ENCODE measurements at regions not wholly inside any gene's neighbourhood (a gene's known extent, or its start where the extent isn't known, plus 50 kb on each side); places are given as distances from the start of the nearest gene placed in this dataset.
A peak's percentile ranks its signal among the peaks of the same experiment; 100 is the strongest.

DNA sequence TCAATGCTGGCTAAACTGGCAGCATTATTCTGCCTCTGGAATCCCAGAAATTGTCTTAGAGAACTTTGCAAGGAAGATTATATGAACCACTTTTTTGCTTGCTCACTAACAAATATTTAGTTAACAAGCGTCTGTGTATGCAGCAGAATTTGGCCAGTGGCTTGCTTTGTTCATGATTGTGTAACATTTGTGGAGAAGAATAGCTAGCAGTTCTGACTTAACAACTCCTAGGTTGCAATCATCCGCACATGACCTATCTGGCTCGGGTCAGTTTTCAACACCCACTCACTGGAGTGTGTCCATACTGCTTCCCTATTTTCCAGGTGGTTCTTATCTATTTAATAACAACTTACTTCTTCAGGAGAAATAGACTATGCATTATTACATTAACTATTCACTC is 98.5 kb downstream of the SNX18 start:
- Histone ChIP-seq H3K4me2 (ENCODE audit: extremely low read depth, insufficient read depth, low read length) (no peak overlapping the region), H3K9ac (ENCODE audit: insufficient read depth, low read length) (no peak overlapping the region), H3K27ac (ENCODE audit: insufficient read depth, low read length) (no peak overlapping the region), H3K27me3 (ENCODE audit: control insufficient read depth, insufficient read depth, low read length) (no peaks in the 10 kb centered on the region), H2AFZ (ENCODE audit: low read length) (no peak overlapping the region), H3K9me3 (ENCODE audit: control insufficient read depth, insufficient read depth, low read depth, low read length) (no peaks in the 10 kb centered on the region), H3K79me2 (ENCODE audit: control insufficient read depth, insufficient read depth, low read length) (no peaks in the 10 kb centered on the region), H3K4me1 (ENCODE audit: control insufficient read depth, extremely low read depth, insufficient read depth, low read length) (no peaks in the 10 kb centered on the region), H3K36me3 (ENCODE audit: control insufficient read depth, insufficient read depth, low read length) (no peaks in the 10 kb centered on the region), H3K4me3 (replicated peaks in 1 of 4; ENCODE audit: control extremely low read depth in 1 of 4, insufficient read depth in 1 of 4, low read depth in 3 of 4, low read length in 4 of 4) (no peak overlapping the region), H4K20me1 (ENCODE audit: control insufficient read depth, extremely low read depth, insufficient read depth, low read length) (no peaks in the 10 kb centered on the region)
- DNase-seq (ENCODE audit: low read depth in 2 of 2) = peak; percentile 72 to 88
- TF ChIP-seq, protein P1, sequence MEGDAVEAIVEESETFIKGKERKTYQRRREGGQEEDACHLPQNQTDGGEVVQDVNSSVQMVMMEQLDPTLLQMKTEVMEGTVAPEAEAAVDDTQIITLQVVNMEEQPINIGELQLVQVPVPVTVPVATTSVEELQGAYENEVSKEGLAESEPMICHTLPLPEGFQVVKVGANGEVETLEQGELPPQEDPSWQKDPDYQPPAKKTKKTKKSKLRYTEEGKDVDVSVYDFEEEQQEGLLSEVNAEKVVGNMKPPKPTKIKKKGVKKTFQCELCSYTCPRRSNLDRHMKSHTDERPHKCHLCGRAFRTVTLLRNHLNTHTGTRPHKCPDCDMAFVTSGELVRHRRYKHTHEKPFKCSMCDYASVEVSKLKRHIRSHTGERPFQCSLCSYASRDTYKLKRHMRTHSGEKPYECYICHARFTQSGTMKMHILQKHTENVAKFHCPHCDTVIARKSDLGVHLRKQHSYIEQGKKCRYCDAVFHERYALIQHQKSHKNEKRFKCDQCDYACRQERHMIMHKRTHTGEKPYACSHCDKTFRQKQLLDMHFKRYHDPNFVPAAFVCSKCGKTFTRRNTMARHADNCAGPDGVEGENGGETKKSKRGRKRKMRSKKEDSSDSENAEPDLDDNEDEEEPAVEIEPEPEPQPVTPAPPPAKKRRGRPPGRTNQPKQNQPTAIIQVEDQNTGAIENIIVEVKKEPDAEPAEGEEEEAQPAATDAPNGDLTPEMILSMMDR (conservative IDR thresholded peaks at IDR 0.05 in 1 of 2, IDR thresholded peaks at IDR 0.05 in 1 of 2; ENCODE audit: low read depth in 1 of 2, low read length in 2 of 2) = no peak
- TF ChIP-seq EZH2 (IDR thresholded peaks at IDR 0.05; ENCODE audit: low read length, missing control alignments) = no peak

DNA sequence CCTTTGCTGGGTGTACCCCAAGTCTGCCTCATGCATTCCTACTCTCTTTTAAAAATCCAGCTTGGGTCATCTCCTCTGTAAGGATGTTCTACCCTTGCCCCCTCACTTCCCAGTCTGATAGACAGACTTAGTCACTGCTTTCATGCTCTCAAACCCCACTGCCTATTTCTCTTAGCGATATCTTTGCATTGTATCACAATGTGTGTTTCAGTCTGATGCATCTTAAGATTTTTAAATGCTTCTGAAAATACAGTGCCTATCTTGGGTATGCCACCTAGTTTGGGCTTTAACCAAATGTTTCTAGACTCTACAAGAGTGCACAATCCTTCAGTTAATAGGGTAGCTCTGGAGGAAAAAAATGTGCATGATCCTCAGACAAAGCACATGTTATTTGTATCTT is 97.8 kb downstream of the SNX18 start:
- Histone ChIP-seq H3K4me2 (ENCODE audit: extremely low read depth, insufficient read depth, low read length) (no peak overlapping the region), H3K4me3 (replicated peaks in 1 of 4; ENCODE audit: control extremely low read depth in 1 of 4, insufficient read depth in 1 of 4, low read depth in 3 of 4, low read length in 4 of 4) (no peak overlapping the region), H3K79me2 (ENCODE audit: control insufficient read depth, insufficient read depth, low read length) (no peaks in the 10 kb centered on the region), H4K20me1 (ENCODE audit: control insufficient read depth, extremely low read depth, insufficient read depth, low read length) (no peaks in the 10 kb centered on the region), H3K36me3 (ENCODE audit: control insufficient read depth, insufficient read depth, low read length) (no peaks in the 10 kb centered on the region), H3K9me3 (ENCODE audit: control insufficient read depth, insufficient read depth, low read depth, low read length) (no peaks in the 10 kb centered on the region), H3K27ac (ENCODE audit: insufficient read depth, low read length) (no peak overlapping the region), H3K9ac (ENCODE audit: insufficient read depth, low read length) (no peak overlapping the region), H3K27me3 (ENCODE audit: control insufficient read depth, insufficient read depth, low read length) (no peaks in the 10 kb centered on the region), H3K4me1 (ENCODE audit: control insufficient read depth, extremely low read depth, insufficient read depth, low read length) (peaks cover 2% of the 10 kb centered on the region), H2AFZ (ENCODE audit: low read length) (no peak overlapping the region)
- no peak for DNase-seq (ENCODE audit: low read depth in 2 of 2)
- TF ChIP-seq, protein P1 (conservative IDR thresholded peaks at IDR 0.05 in 1 of 2, IDR thresholded peaks at IDR 0.05 in 1 of 2; ENCODE audit: low read depth in 1 of 2, low read length in 2 of 2) = no peak
- no peak for TF ChIP-seq EZH2 (IDR thresholded peaks at IDR 0.05; ENCODE audit: low read length, missing control alignments)

DNA sequence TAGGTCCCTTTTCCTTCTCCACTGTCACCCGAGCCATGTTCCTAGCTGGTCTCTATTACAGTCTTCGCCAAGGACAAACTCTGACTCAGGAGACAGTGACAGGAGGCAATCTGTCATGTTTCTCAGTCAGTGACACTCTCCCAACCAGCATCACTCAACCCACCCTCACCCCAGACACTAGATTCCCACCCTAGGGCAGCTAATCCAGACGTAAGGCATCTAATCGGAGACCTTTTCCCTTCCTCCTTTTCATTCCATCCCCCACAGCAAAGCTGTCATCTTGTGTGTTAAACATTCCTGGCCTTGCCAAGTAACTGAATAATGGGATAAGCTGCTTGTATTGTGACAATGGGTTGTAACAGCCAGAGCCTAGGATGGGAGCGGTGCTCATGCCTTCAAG is 95.2 kb downstream of the SNX18 start:
- H4K20me1 ChIP-seq (ENCODE audit: control insufficient read depth, extremely low read depth, insufficient read depth, low read length) = no peaks in the 10 kb centered on the region
- no peaks in the 10 kb centered on the region for H3K79me2 ChIP-seq (ENCODE audit: control insufficient read depth, insufficient read depth, low read length)
- H3K9me3 ChIP-seq (ENCODE audit: control insufficient read depth, insufficient read depth, low read depth, low read length) = no peaks in the 10 kb centered on the region
- DNase-seq (ENCODE audit: low read depth in 2 of 2) = no peak
- H3K4me1 ChIP-seq (ENCODE audit: control insufficient read depth, extremely low read depth, insufficient read depth, low read length) = peaks cover 2% of the 10 kb centered on the region
- H3K27ac ChIP-seq (ENCODE audit: insufficient read depth, low read length) = no peak overlapping the region
- H3K27me3 ChIP-seq (ENCODE audit: control insufficient read depth, insufficient read depth, low read length) = no peaks in the 10 kb centered on the region
- H3K4me3 ChIP-seq (replicated peaks in 1 of 4; ENCODE audit: control extremely low read depth in 1 of 4, insufficient read depth in 1 of 4, low read depth in 3 of 4, low read length in 4 of 4) = no peak overlapping the region
- H3K4me2 ChIP-seq (ENCODE audit: extremely low read depth, insufficient read depth, low read length) = no peak overlapping the region
- no peak for TF ChIP-seq EZH2 (IDR thresholded peaks at IDR 0.05; ENCODE audit: low read length, missing control alignments)
- TF ChIP-seq, protein P1 (conservative IDR thresholded peaks at IDR 0.05 in 1 of 2, IDR thresholded peaks at IDR 0.05 in 1 of 2; ENCODE audit: low read depth in 1 of 2, low read length in 2 of 2) = no peak
- no peak overlapping the region for H3K9ac ChIP-seq (ENCODE audit: insufficient read depth, low read length)
- H2AFZ ChIP-seq (ENCODE audit: low read length) = no peak overlapping the region
- H3K36me3 ChIP-seq (ENCODE audit: control insufficient read depth, insufficient read depth, low read length) = no peaks in the 10 kb centered on the region
